Mammary epithelial cell (primary cell): ENCODE measurements at regions not wholly inside any gene's neighbourhood (a gene's known extent, or its start where the extent isn't known, plus 50 kb on each side); places are given as distances from the start of the nearest gene placed in this dataset.

ENCODE experiments used
- CTCF ChIP-seq, 2 donors: IDR thresholded peaks in 1 of 2; conservative IDR thresholded peaks in 1 of 2; 2 replicates each; pipeline ENCODE4 v1.5.1; 2011 to 2012; ENCODE audit warnings: inconsistent platforms in 2 of 2, low read length in 2 of 2, mild to moderate bottlenecking in 2 of 2, control low read depth in 1 of 2, low read depth in 1 of 2; ENCODE audit not compliant: insufficient read depth in 1 of 2; ENCODE audit errors: extremely low read depth in 1 of 2
- EZH2 ChIP-seq: IDR thresholded peaks from 2 replicates; pipeline ENCODE4 v1.6.1; 2012; ENCODE audit warnings: low read length, inconsistent platforms, borderline replicate concordance

GRCh38 chr5:163613150-163613442, 107.7 kb downstream of the MAT2B start:
- no peak for TF ChIP-seq CTCF (conservative IDR thresholded peaks at IDR 0.05 in 1 of 2, IDR thresholded peaks at IDR 0.05 in 1 of 2; ENCODE audit: extremely low read depth in 1 of 2, insufficient read depth in 1 of 2, low read depth in 1 of 2, low read length in 2 of 2)
- no peak for TF ChIP-seq EZH2
